ENCODE measurements at regions not wholly inside any gene's neighbourhood (a gene's known extent, or its start where the extent isn't known, plus 50 kb on each side); places are given as distances from the start of the nearest gene placed in this dataset.
A peak's percentile ranks its signal among the peaks of the same experiment; 100 is the strongest.

DNA sequence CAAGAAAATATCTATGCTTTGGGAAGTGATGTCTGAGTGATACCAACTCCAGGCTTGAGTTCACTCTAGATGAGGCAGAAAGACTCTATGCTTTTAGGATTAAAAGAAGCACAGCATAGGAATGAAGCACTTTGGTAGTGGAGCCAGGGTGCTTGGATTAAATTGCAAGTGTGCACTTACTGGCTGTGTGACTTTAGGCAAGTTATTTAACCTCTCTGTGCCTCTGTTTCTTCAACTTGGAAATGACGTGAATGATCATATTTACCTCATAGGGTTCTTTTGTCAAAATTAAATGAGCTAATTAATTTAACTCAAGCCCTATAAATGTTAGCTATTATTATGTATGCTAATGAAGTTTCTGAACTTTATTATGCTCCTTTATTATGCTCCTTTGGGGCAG is 446.1 kb downstream of the TTLL7 start:
- no peak for TF ChIP-seq CTCF (conservative IDR thresholded peaks at IDR 0.05; ENCODE audit: low read depth, low read length)
- DNase-seq (ENCODE audit: low read depth), result no peak
- H3K4me3 ChIP-seq (ENCODE audit: low read depth, low read length), result no peak overlapping the region

DNA sequence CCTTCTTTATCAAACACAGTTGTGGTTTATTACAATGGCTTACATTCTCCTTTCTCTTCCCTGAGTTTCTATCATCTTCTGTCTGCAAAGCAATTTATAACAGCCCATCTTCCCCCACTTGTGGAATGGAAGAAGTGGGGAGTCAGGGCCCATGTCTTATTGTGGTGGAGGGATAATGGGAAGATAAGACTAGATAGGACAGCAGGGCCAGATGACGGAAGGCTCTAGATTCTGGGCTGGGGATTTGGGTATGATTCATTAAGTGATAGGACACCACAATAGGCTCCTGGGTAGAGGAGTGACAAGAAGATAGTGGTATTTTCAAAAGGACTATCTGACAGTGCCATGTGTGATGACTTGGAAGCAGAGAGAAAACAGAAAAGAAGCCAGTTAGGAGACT is 450.6 kb downstream of the TTLL7 start:
- H3K4me3 ChIP-seq (ENCODE audit: low read depth, low read length), result no peak overlapping the region
- no peak for DNase-seq (ENCODE audit: low read depth)
- no peak for TF ChIP-seq CTCF (conservative IDR thresholded peaks at IDR 0.05; ENCODE audit: low read depth, low read length)

DNA sequence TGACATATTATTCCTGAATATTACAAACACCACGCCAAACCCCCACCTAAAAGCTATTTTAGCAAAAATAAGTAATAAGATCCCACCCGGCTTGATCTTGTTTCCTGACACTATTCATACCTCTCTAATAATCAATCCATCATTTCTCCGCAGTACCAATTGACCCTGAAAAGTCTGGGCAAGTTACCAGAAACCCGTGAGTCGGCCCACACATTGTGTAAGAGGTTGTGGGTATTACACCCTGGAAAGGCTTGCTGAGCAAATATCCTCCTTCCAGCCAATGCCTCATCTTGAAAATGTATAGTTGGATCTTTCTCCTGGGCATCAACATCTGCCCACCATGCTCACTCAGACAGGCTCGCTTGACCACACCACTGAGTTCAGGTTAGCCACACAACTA is 451.0 kb downstream of the TTLL7 start:
- TF ChIP-seq CTCF (conservative IDR thresholded peaks at IDR 0.05; ENCODE audit: low read depth, low read length), result no peak
- peak; percentile 1 for DNase-seq (ENCODE audit: low read depth)
- no peak overlapping the region for H3K4me3 ChIP-seq (ENCODE audit: low read depth, low read length)

DNA sequence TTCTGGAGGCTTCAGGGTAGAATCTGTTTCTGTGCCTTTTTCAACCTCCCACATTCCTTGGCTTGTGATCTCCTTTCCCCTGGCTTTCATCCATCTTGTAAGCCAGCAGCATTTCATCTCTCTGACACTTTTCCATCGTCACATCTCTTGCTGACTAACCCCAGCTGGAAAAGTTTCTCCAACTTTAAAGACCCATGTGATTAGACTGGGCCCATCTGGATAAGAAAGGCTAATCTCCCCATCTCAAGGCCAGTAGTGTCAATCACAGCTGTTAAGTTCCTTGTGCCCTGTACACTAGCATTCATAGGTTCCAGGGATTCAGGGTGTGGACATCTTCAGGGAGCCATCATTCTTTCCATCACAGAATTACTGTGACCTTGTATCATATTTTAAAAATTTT is 452.1 kb downstream of the TTLL7 start:
- H3K4me3 ChIP-seq (ENCODE audit: low read depth, low read length), result no peak overlapping the region
- TF ChIP-seq CTCF (conservative IDR thresholded peaks at IDR 0.05; ENCODE audit: low read depth, low read length), result no peak
- DNase-seq (ENCODE audit: low read depth), result peak; percentile 5

- DNase-seq (ENCODE audit: low read depth), result peak; percentile 2
- H3K4me3 ChIP-seq (ENCODE audit: low read depth, low read length), result no peak overlapping the region
- TF ChIP-seq CTCF (conservative IDR thresholded peaks at IDR 0.05; ENCODE audit: low read depth, low read length), result peak; percentile 16
Observed at GRCh38 chr1:83545066-83545862, 453.7 kb downstream of the TTLL7 start.

GRCh38 chr1:83543222-83543973 is 455.5 kb downstream of the TTLL7 start:
- no peak for TF ChIP-seq CTCF (conservative IDR thresholded peaks at IDR 0.05; ENCODE audit: low read depth, low read length)
- no peak overlapping the region for H3K4me3 ChIP-seq (ENCODE audit: low read depth, low read length)
- DNase-seq (ENCODE audit: low read depth), result no peak
